Natural killer cell (primary cell): ENCODE measurements at regions not wholly inside any gene's neighbourhood (a gene's known extent, or its start where the extent isn't known, plus 50 kb on each side); places are given as distances from the start of the nearest gene placed in this dataset.

Experiments
- ATAC-seq, 3 donors: fragments of 150-1000 bp in 2 of 3; fragments of 200-7000 bp in 1 of 3; cut with Tn5 transposase; 1 replicate in 1 of 3; 2 replicates in 2 of 3; pipeline ENCODE4 v1.10.0; 2021; ENCODE audit warnings: mild to moderate bottlenecking in 2 of 3, moderate library complexity in 2 of 3
- DNase-seq, 2 donors: peaks; one replicate each; pipeline versions ENCODE4 v3.0.0 to v3.0.0-alpha.2; 2013 to 2021; ENCODE audit warnings: mixed read lengths in 1 of 2
- H3K27ac ChIP-seq: one replicate; pipeline ENCODE4 v1.5.1; 2013; ENCODE audit warnings: mild to moderate bottlenecking, low read length
- H3K27me3 ChIP-seq: one replicate; pipeline ENCODE4 v1.6.1; 2013; ENCODE audit warnings: low read length; ENCODE audit not compliant: control insufficient read depth, insufficient read depth
- H3K36me3 ChIP-seq: one replicate; pipeline ENCODE4 v1.6.1; 2013; ENCODE audit warnings: low read length; ENCODE audit not compliant: control insufficient read depth, insufficient read depth
- H3K4me1 ChIP-seq: one replicate; pipeline ENCODE4 v1.6.1; 2013; ENCODE audit warnings: low read length; ENCODE audit not compliant: control insufficient read depth, insufficient read depth
- H3K4me3 ChIP-seq: one replicate; pipeline ENCODE4 v1.5.1; 2013; ENCODE audit warnings: low read length
- H3K9me3 ChIP-seq: one replicate; pipeline ENCODE4 v1.6.1; 2013; ENCODE audit warnings: low read length; ENCODE audit not compliant: control insufficient read depth, insufficient read depth
- H3K27ac Mint-ChIP-seq, 2 donors: one replicate each; pipeline ENCODE4 v1.8.0; 2022; ENCODE audit warnings: mild to moderate bottlenecking in 2 of 2, mixed read lengths in 2 of 2, moderate library complexity in 1 of 2
- H3K27me3 Mint-ChIP-seq, 2 donors: one replicate each; pipeline ENCODE4 v1.8.0; 2022; ENCODE audit warnings: low read depth in 2 of 2, mixed read lengths in 2 of 2
- H3K36me3 Mint-ChIP-seq: one replicate; pipeline ENCODE4 v1.8.0; 2022; ENCODE audit warnings: mixed read lengths
- H3K4me1 Mint-ChIP-seq, 2 donors: one replicate each; pipeline ENCODE4 v1.8.0; 2022; ENCODE audit warnings: mixed read lengths in 2 of 2
- H3K4me3 Mint-ChIP-seq: one replicate; pipeline ENCODE4 v1.8.0; 2022; ENCODE audit warnings: mild to moderate bottlenecking, moderate library complexity, mixed read lengths
- H3K9me3 Mint-ChIP-seq, 2 donors: one replicate each; pipeline ENCODE4 v1.8.0; 2022; ENCODE audit warnings: mixed read lengths in 2 of 2
- CTCF ChIP-seq: fragments of 200-600 bp; IDR thresholded peaks from one replicate; pipeline ENCODE4 v1.8.0; 2022; ENCODE audit warnings: antibody characterized with exemption
- WGBS: methylation state at CpG from one replicate; pipeline ENCODE4 v1.1.7; 2013; ENCODE audit warnings: missing lambda C conversion rate; ENCODE audit not compliant: insufficient coverage; 5-methylcytosine and 5-hydroxymethylcytosine counted together
- intact Hi-C: fragments of 100-400 bp; cut with micrococcal nuclease; formaldehyde crosslinking; loops from one replicate; pipeline ENCODE4 v1.14.2; 2022

- Mint-ChIP-seq H3K36me3 (no peaks in the 10 kb centered on the region), H3K27ac (no peak overlapping the region), H3K4me1 (no peaks in the 10 kb centered on the region), H3K27me3 (peaks cover 0 to 15% of the 10 kb centered on the region in 2 donors), H3K9me3 (no peaks in the 10 kb centered on the region), H3K4me3 (no peak overlapping the region)
- Histone ChIP-seq H3K27ac (no peak overlapping the region), H3K27me3 (no peaks in the 10 kb centered on the region), H3K9me3 (no peaks in the 10 kb centered on the region), H3K36me3 (no peaks in the 10 kb centered on the region), H3K4me1 (no peaks in the 10 kb centered on the region), H3K4me3 (no peak overlapping the region)
- intact Hi-C loops = no loop called here
- DNase-seq (no peak), ATAC-seq (no peak)
- TF ChIP-seq CTCF = no peak
- 85% methylated on average over 2 of the region's 4 CpGs for WGBS
Observed at GRCh38 chrX:45972636-45973035, 572.6 kb downstream of the ZNF674 start.

- H3K4me3 Mint-ChIP-seq = no peak overlapping the region
- intact Hi-C loops = no loop called here
Observed at GRCh38 chrX:45959567-45959966, 585.7 kb downstream of the ZNF674 start.

GRCh38 chrX:45956191-45956870 is 588.9 kb downstream of the ZNF674 start:
- Mint-ChIP-seq H3K36me3 (no peaks in the 10 kb centered on the region), H3K27ac (no peak overlapping the region), H3K27me3 (peaks cover 4 to 43% of the 10 kb centered on the region in 2 donors), H3K4me3 (no peak overlapping the region), H3K4me1 (no peaks in the 10 kb centered on the region), H3K9me3 (no peaks in the 10 kb centered on the region)
- WGBS = 97% methylated on average over 3 of the region's 4 CpGs
- intact Hi-C loops = no loop called here
- Histone ChIP-seq H3K36me3 (no peaks in the 10 kb centered on the region), H3K4me3 (no peak overlapping the region), H3K9me3 (no peaks in the 10 kb centered on the region), H3K27me3 (no peaks in the 10 kb centered on the region), H3K27ac (no peak overlapping the region), H3K4me1 (no peaks in the 10 kb centered on the region)
- no peak for TF ChIP-seq CTCF
- no peak for ATAC-seq
- DNase-seq = no peak

More at GRCh38 chrX:45959567-45959966, 585.7 kb downstream of the ZNF674 start:
- ATAC-seq (no peak), DNase-seq (no peak)
- Mint-ChIP-seq H3K36me3 (no peaks in the 10 kb centered on the region), H3K27ac (no peak overlapping the region), H3K4me1 (no peaks in the 10 kb centered on the region), H3K9me3 (no peaks in the 10 kb centered on the region), H3K27me3 (peaks cover 4 to 24% of the 10 kb centered on the region in 2 donors)
- no peak for TF ChIP-seq CTCF
- H3K4me3 ChIP-seq = no peak overlapping the region
- 95% methylated on average over 7 of the region's 7 CpGs for WGBS
- no peak overlapping the region for H3K27ac ChIP-seq
- no peaks in the 10 kb centered on the region for H3K27me3 ChIP-seq
- H3K9me3 ChIP-seq = no peaks in the 10 kb centered on the region
- no peaks in the 10 kb centered on the region for H3K36me3 ChIP-seq
- no peaks in the 10 kb centered on the region for H3K4me1 ChIP-seq

GRCh38 chrX:45955661-45956060 is 589.6 kb downstream of the ZNF674 start:
- Mint-ChIP-seq H3K27ac (no peak overlapping the region), H3K4me1 (no peaks in the 10 kb centered on the region), H3K36me3 (no peaks in the 10 kb centered on the region), H3K27me3 (peaks cover 4 to 49% of the 10 kb centered on the region in 2 donors), H3K9me3 (no peaks in the 10 kb centered on the region), H3K4me3 (no peak overlapping the region)
- Histone ChIP-seq H3K9me3 (no peaks in the 10 kb centered on the region), H3K4me3 (no peak overlapping the region), H3K27me3 (no peaks in the 10 kb centered on the region), H3K27ac (no peak overlapping the region), H3K36me3 (no peaks in the 10 kb centered on the region), H3K4me1 (no peaks in the 10 kb centered on the region)
- ATAC-seq = no peak
- DNase-seq = no peak
- WGBS = 88% methylated on average over 1 of the region's 1 CpG
- no peak for TF ChIP-seq CTCF
- intact Hi-C loops = no loop called here
